ENCODE measurements at regions not wholly inside any gene's neighbourhood (a gene's known extent, or its start where the extent isn't known, plus 50 kb on each side); places are given as distances from the start of the nearest gene placed in this dataset.

- no peak for DNase-seq (ENCODE audit: low spot score)
- no peaks in the 10 kb centered on the region for H3K9me3 ChIP-seq
- no peaks in the 10 kb centered on the region for H3K36me3 ChIP-seq
- H3K27me3 ChIP-seq (replicated peaks; ENCODE audit: insufficient read depth) = no peaks in the 10 kb centered on the region
- no peak overlapping the region for H3K27ac ChIP-seq
- TF ChIP-seq POLR2AphosphoS5 (IDR thresholded peaks at IDR 0.05) = no peak
- no peak for TF ChIP-seq CTCF (IDR thresholded peaks at IDR 0.05)
- TF ChIP-seq POLR2A (IDR thresholded peaks at IDR 0.05) = no peak
- WGBS = 93% methylated on average over 5 of the region's 5 CpGs
- no peak overlapping the region for H3K4me3 ChIP-seq
- intact Hi-C loops (cut with DNase I) = no loop called here
- H3K4me1 ChIP-seq (replicated peaks) = peaks cover 3% of the 10 kb centered on the region
Measured at GRCh38 chr15:69538379-69538778, 85.8 kb downstream of the RPLP1 start.

GRCh38 chr15:69539345-69539744, 86.7 kb downstream of the RPLP1 start:
- DNase-seq (ENCODE audit: low spot score) = no peak
- Histone ChIP-seq H3K27ac (no peak overlapping the region), H3K27me3 (replicated peaks; ENCODE audit: insufficient read depth) (no peaks in the 10 kb centered on the region), H3K4me3 (no peak overlapping the region), H3K4me1 (replicated peaks) (peaks cover 3% of the 10 kb centered on the region), H3K36me3 (no peaks in the 10 kb centered on the region), H3K9me3 (no peaks in the 10 kb centered on the region)
- TF ChIP-seq POLR2A (IDR thresholded peaks at IDR 0.05) = no peak
- no peak for TF ChIP-seq POLR2AphosphoS5 (IDR thresholded peaks at IDR 0.05)
- TF ChIP-seq CTCF (IDR thresholded peaks at IDR 0.05) = no peak
- intact Hi-C loops (cut with DNase I) = no loop called here
- WGBS = 94% methylated on average over 11 of the region's 11 CpGs

GRCh38 chr15:69540622-69541021, 88.0 kb downstream of the RPLP1 start:
- Histone ChIP-seq H3K4me1 (replicated peaks) (peaks cover 2% of the 10 kb centered on the region), H3K27me3 (replicated peaks; ENCODE audit: insufficient read depth) (no peaks in the 10 kb centered on the region), H3K9me3 (no peaks in the 10 kb centered on the region), H3K36me3 (no peaks in the 10 kb centered on the region), H3K4me3 (no peak overlapping the region), H3K27ac (no peak overlapping the region)
- TF ChIP-seq POLR2AphosphoS5 (IDR thresholded peaks at IDR 0.05) (no peak), POLR2A (IDR thresholded peaks at IDR 0.05) (no peak), CTCF (IDR thresholded peaks at IDR 0.05) (no peak)
- intact Hi-C loops (cut with DNase I) = no loop called here
- 75% methylated on average over 9 of the region's 9 CpGs for WGBS
- DNase-seq (ENCODE audit: low spot score) = no peak

- Histone ChIP-seq H3K4me3 (no peak overlapping the region), H3K36me3 (no peaks in the 10 kb centered on the region), H3K9me3 (no peaks in the 10 kb centered on the region), H3K4me1 (replicated peaks) (no peaks in the 10 kb centered on the region), H3K27ac (no peak overlapping the region), H3K27me3 (replicated peaks; ENCODE audit: insufficient read depth) (no peaks in the 10 kb centered on the region)
- TF ChIP-seq POLR2A (IDR thresholded peaks at IDR 0.05) = no peak
- TF ChIP-seq POLR2AphosphoS5 (IDR thresholded peaks at IDR 0.05) = no peak
- TF ChIP-seq CTCF (IDR thresholded peaks at IDR 0.05) = no peak
- intact Hi-C loops (cut with DNase I) = no loop called here
- DNase-seq (ENCODE audit: low spot score) = no peak
- WGBS = 92% methylated on average over 7 of the region's 7 CpGs
Measured at GRCh38 chr15:69542028-69542427, 89.4 kb downstream of the RPLP1 start.

- 63% methylated on average over 1 of the region's 1 CpG for WGBS
- intact Hi-C loops (cut with DNase I) = no loop called here
- Histone ChIP-seq H3K9me3 (no peaks in the 10 kb centered on the region), H3K4me1 (replicated peaks) (no peaks in the 10 kb centered on the region), H3K27me3 (replicated peaks; ENCODE audit: insufficient read depth) (no peaks in the 10 kb centered on the region), H3K36me3 (no peaks in the 10 kb centered on the region), H3K27ac (no peak overlapping the region), H3K4me3 (no peak overlapping the region)
- no peak for TF ChIP-seq POLR2A (IDR thresholded peaks at IDR 0.05)
- TF ChIP-seq CTCF (IDR thresholded peaks at IDR 0.05) = no peak
- TF ChIP-seq POLR2AphosphoS5 (IDR thresholded peaks at IDR 0.05) = no peak
- DNase-seq (ENCODE audit: low spot score) = no peak
Measured at GRCh38 chr15:69543681-69544364, 91.2 kb downstream of the RPLP1 start.

Data from prostate gland (tissue), 2 donors.